ENCODE measurements at regions not wholly inside any gene's neighbourhood (a gene's known extent, or its start where the extent isn't known, plus 50 kb on each side); places are given as distances from the start of the nearest gene placed in this dataset.

- H3K9me2 ChIP-seq (replicated peaks; ENCODE audit: control insufficient read depth, low read length) = no peaks in the 10 kb centered on the region
- H3K4me2 ChIP-seq (ENCODE audit: low read length) = no peak overlapping the region
- no peaks in the 10 kb centered on the region for H3F3A ChIP-seq (ENCODE audit: control insufficient read depth, insufficient read depth)
- no peaks in the 10 kb centered on the region for H3K36me3 ChIP-seq (ENCODE audit: control insufficient read depth, low read length)
- no peaks in the 10 kb centered on the region for H3K4me1 ChIP-seq (ENCODE audit: control insufficient read depth, low read length)
- TF ChIP-seq EZH2phosphoT487 (IDR thresholded peaks at IDR 0.05; ENCODE audit: borderline replicate concordance, low read length) (no peak), CTCF (IDR thresholded peaks at IDR 0.05; ENCODE audit: low read depth, low read length, poor library complexity, severe bottlenecking) (no peak)
- H3K9me3 ChIP-seq (ENCODE audit: control insufficient read depth, insufficient read depth, low read length) = no peaks in the 10 kb centered on the region
- no peak overlapping the region for H3K27ac ChIP-seq (ENCODE audit: low read depth, low read length)
- H3K79me2 ChIP-seq (ENCODE audit: control insufficient read depth, low read length) = no peaks in the 10 kb centered on the region
- no peaks in the 10 kb centered on the region for H4K20me1 ChIP-seq (ENCODE audit: control insufficient read depth, insufficient read depth, low read depth, low read length)
- no peaks in the 10 kb centered on the region for H3K27me3 ChIP-seq (ENCODE audit: control insufficient read depth, low read length)
- H3K4me3 ChIP-seq (ENCODE audit: low read length) = no peak overlapping the region
Measured at GRCh38 chr16:80323187-80323807, 217.5 kb upstream of the DYNLRB2 start.

GRCh38 chr16:80319181-80319580 is 221.6 kb upstream of the DYNLRB2 start:
- Histone ChIP-seq H4K20me1 (ENCODE audit: control insufficient read depth, insufficient read depth, low read depth, low read length) (no peaks in the 10 kb centered on the region), H3K36me3 (ENCODE audit: control insufficient read depth, low read length) (no peaks in the 10 kb centered on the region), H3K4me3 (ENCODE audit: low read length) (no peak overlapping the region), H3K9me2 (replicated peaks; ENCODE audit: control insufficient read depth, low read length) (no peaks in the 10 kb centered on the region), H3F3A (ENCODE audit: control insufficient read depth, insufficient read depth) (no peaks in the 10 kb centered on the region), H3K9me3 (ENCODE audit: control insufficient read depth, insufficient read depth, low read length) (no peaks in the 10 kb centered on the region), H3K4me1 (ENCODE audit: control insufficient read depth, low read length) (no peaks in the 10 kb centered on the region), H3K27me3 (ENCODE audit: control insufficient read depth, low read length) (no peaks in the 10 kb centered on the region), H3K27ac (ENCODE audit: low read depth, low read length) (no peak overlapping the region), H3K79me2 (ENCODE audit: control insufficient read depth, low read length) (no peaks in the 10 kb centered on the region), H3K4me2 (ENCODE audit: low read length) (no peak overlapping the region)
- no peak for TF ChIP-seq EZH2phosphoT487 (IDR thresholded peaks at IDR 0.05; ENCODE audit: borderline replicate concordance, low read length)
- no peak for TF ChIP-seq CTCF (IDR thresholded peaks at IDR 0.05; ENCODE audit: low read depth, low read length, poor library complexity, severe bottlenecking)

- H3K27me3 ChIP-seq (ENCODE audit: control insufficient read depth, low read length) = no peaks in the 10 kb centered on the region
- no peak for TF ChIP-seq CTCF (IDR thresholded peaks at IDR 0.05; ENCODE audit: low read depth, low read length, poor library complexity, severe bottlenecking)
- TF ChIP-seq EZH2phosphoT487 (IDR thresholded peaks at IDR 0.05; ENCODE audit: borderline replicate concordance, low read length) = no peak
- no peak overlapping the region for H3K27ac ChIP-seq (ENCODE audit: low read depth, low read length)
- H3K36me3 ChIP-seq (ENCODE audit: control insufficient read depth, low read length) = no peaks in the 10 kb centered on the region
- H3K9me2 ChIP-seq (replicated peaks; ENCODE audit: control insufficient read depth, low read length) = no peaks in the 10 kb centered on the region
- no peaks in the 10 kb centered on the region for H3F3A ChIP-seq (ENCODE audit: control insufficient read depth, insufficient read depth)
- no peaks in the 10 kb centered on the region for H4K20me1 ChIP-seq (ENCODE audit: control insufficient read depth, insufficient read depth, low read depth, low read length)
- H3K9me3 ChIP-seq (ENCODE audit: control insufficient read depth, insufficient read depth, low read length) = no peaks in the 10 kb centered on the region
- H3K4me1 ChIP-seq (ENCODE audit: control insufficient read depth, low read length) = no peaks in the 10 kb centered on the region
- no peak overlapping the region for H3K4me3 ChIP-seq (ENCODE audit: low read length)
- no peaks in the 10 kb centered on the region for H3K79me2 ChIP-seq (ENCODE audit: control insufficient read depth, low read length)
- no peak overlapping the region for H3K4me2 ChIP-seq (ENCODE audit: low read length)
Measured at GRCh38 chr16:80318107-80318506, 222.7 kb upstream of the DYNLRB2 start.

Data from DOHH2 (cell line).